Aorta (tissue), 5 donors: ENCODE measurements at regions not wholly inside any gene's neighbourhood (a gene's known extent, or its start where the extent isn't known, plus 50 kb on each side); places are given as distances from the start of the nearest gene placed in this dataset.

ENCODE experiments used
- ATAC-seq: fragments of 200-7000 bp; cut with Tn5 transposase; one replicate; pipeline ENCODE4 v1.9.1; 2022; ENCODE audit warnings: moderate library complexity; ENCODE audit not compliant: low FRiP score
- DNase-seq, 2 donors: peaks; one replicate each; pipeline ENCODE4 v3.0.0-alpha.2; 2020
- H3K27ac ChIP-seq, 2 donors: one replicate each; pipeline ENCODE4 v1.5.1; 2013; ENCODE audit warnings: low read length in 2 of 2, mild to moderate bottlenecking in 2 of 2, moderate library complexity in 2 of 2, control low read depth in 1 of 2, inconsistent platforms in 1 of 2, low read depth in 1 of 2
- H3K27me3 ChIP-seq, 2 donors: one replicate each; pipeline ENCODE4 v1.6.1; 2013; ENCODE audit warnings: control low read depth in 1 of 2, low read length in 1 of 2, mild to moderate bottlenecking in 1 of 2, moderate library complexity in 1 of 2; ENCODE audit not compliant: insufficient read depth in 2 of 2, control insufficient read depth in 1 of 2
- H3K36me3 ChIP-seq, 2 donors: one replicate each; pipeline ENCODE4 v1.6.1; 2013; ENCODE audit warnings: control low read depth in 1 of 2, low read length in 1 of 2, mild to moderate bottlenecking in 1 of 2; ENCODE audit not compliant: insufficient read depth in 2 of 2, control insufficient read depth in 1 of 2
- H3K4me1 ChIP-seq, 2 donors: one replicate each; pipeline ENCODE4 v1.6.1; 2013; ENCODE audit warnings: low read length in 2 of 2, control low read depth in 1 of 2, mild to moderate bottlenecking in 1 of 2, moderate library complexity in 1 of 2; ENCODE audit not compliant: insufficient read depth in 2 of 2, control insufficient read depth in 1 of 2
- H3K4me3 ChIP-seq, 2 donors: one replicate each; pipeline ENCODE4 v1.5.1; 2013; ENCODE audit warnings: low read length in 2 of 2, control low read depth in 1 of 2, mild to moderate bottlenecking in 1 of 2
- H3K9me3 ChIP-seq: one replicate; pipeline ENCODE4 v1.6.1; 2013; ENCODE audit warnings: mild to moderate bottlenecking, low read length; ENCODE audit not compliant: control insufficient read depth
- WGBS, 2 donors: extraction: QIAGEN DNeasy Blood & Tissue Kit; methylation state at CpG; one replicate each; pipeline ENCODE4 v1.1.7; 2013; 5-methylcytosine and 5-hydroxymethylcytosine counted together
- intact Hi-C, 2 donors: fragments of 100-400 bp; cut with DNase I; formaldehyde crosslinking; loops; one replicate each; pipeline versions ENCODE4 v1.14.2 to v1.15.0; 2022
- donor health status: healthy with polysubstance abuse.
- donor health status: Bipolar disorder and iron deficiency.
- donor health status: DM: no; HTN: no; CAD: no.
- donor health status: DM: no; HTN: no; CAD: no.
- donor health status: DM: yes; HTN: yes; CAD: no.

GRCh38 chr5:16013334-16014065 is 166.1 kb downstream of the MARCHF11 start:
- DNase-seq, result no peak
- Histone ChIP-seq H3K27ac (no peak overlapping the region), H3K4me3 (no peak overlapping the region), H3K4me1 (no peaks in the 10 kb centered on the region), H3K9me3 (peaks cover 9% of the 10 kb centered on the region), H3K27me3 (no peaks in the 10 kb centered on the region), H3K36me3 (no peaks in the 10 kb centered on the region)
- no peak for ATAC-seq
- WGBS, 2 donors, result 69 to 72% methylated on average over 3 of the region's 3 CpGs
- intact Hi-C loops, result no loop called here

DNA sequence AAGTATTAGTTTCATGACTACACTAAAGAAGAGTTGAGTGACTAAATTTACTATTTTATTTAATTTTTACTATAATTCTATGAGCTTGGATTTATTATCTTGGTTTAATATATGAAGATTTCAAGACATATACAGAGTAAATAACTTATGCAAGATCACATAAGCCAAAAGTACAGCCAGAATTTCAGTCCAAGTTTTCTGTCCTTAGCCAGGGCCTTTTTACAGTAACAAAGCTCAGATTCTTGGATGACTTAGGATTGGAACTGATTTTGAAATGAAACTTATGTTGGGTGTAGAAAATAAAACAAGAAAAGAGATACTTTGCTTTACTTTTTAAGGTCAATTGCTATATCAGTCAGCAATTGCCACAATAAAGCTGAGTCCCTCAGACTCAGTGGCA is 170.3 kb downstream of the MARCHF11 start:
- no peaks in the 10 kb centered on the region for H3K36me3 ChIP-seq
- no peak overlapping the region for H3K27ac ChIP-seq
- H3K9me3 ChIP-seq, result peaks cover 7% of the 10 kb centered on the region
- intact Hi-C loops, result no loop called here
- ATAC-seq (no peak), DNase-seq (no peak)
- no peaks in the 10 kb centered on the region for H3K27me3 ChIP-seq
- H3K4me3 ChIP-seq, result no peak overlapping the region
- H3K4me1 ChIP-seq, result no peaks in the 10 kb centered on the region

- peaks cover 9% of the 10 kb centered on the region for H3K9me3 ChIP-seq
- no peak overlapping the region for H3K27ac ChIP-seq
- H3K36me3 ChIP-seq, result no peaks in the 10 kb centered on the region
- WGBS, 2 donors, result 94% methylated on average over 2 of the region's 2 CpGs
- no peak for ATAC-seq
- no peaks in the 10 kb centered on the region for H3K27me3 ChIP-seq
- DNase-seq, result no peak
- no peak overlapping the region for H3K4me3 ChIP-seq
- H3K4me1 ChIP-seq, result no peaks in the 10 kb centered on the region
- intact Hi-C loops, result no loop called here
These were observed 171.7 kb downstream of the MARCHF11 start for GRCh38 chr5:16007750-16008415.

- ATAC-seq, result no peak
- no peak overlapping the region for H3K27ac ChIP-seq
- peaks cover 9% of the 10 kb centered on the region for H3K9me3 ChIP-seq
- H3K36me3 ChIP-seq, result no peaks in the 10 kb centered on the region
- DNase-seq, result no peak
- no peaks in the 10 kb centered on the region for H3K27me3 ChIP-seq
- no peak overlapping the region for H3K4me3 ChIP-seq
- intact Hi-C loops, result no loop called here
- H3K4me1 ChIP-seq, result no peaks in the 10 kb centered on the region
These were observed 174.4 kb downstream of the MARCHF11 start for GRCh38 chr5:16005225-16005624.

DNA sequence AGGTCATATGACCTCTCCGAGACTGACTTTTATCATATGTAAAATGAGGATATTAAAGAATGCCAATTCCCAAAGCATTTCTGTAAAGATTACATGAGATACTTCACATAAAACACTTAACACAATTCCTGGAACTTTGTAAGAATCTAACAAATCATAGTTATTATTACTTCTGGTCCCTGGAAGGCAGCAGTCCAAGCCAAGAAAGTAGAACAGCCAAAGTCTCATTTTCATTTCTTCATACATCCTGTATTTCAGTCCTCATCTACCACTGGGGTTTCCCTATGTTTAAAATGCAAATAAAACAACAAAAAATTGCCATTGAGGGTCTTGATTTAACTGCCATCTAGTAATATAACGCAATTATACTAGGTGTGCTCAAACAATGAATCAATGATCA is 179.5 kb downstream of the MARCHF11 start:
- Histone ChIP-seq H3K4me1 (no peaks in the 10 kb centered on the region), H3K9me3 (peaks cover 2% of the 10 kb centered on the region), H3K27me3 (no peaks in the 10 kb centered on the region), H3K4me3 (no peak overlapping the region), H3K36me3 (no peaks in the 10 kb centered on the region), H3K27ac (no peak overlapping the region)
- ATAC-seq (no peak), DNase-seq (no peak)
- intact Hi-C loops, result no loop called here
- 50 to 74% methylated on average over 2 of the region's 2 CpGs for WGBS, 2 donors

GRCh38 chr5:15995341-15996052 is 184.1 kb downstream of the MARCHF11 start:
- intact Hi-C loops, result loop anchor here (2.0 to 10.0 kb wide), 2 partner anchors 889 to 891 kb away; no protein-coding TSS in a partner anchor
- DNase-seq (no peak), ATAC-seq (no peak)
- Histone ChIP-seq H3K4me1 (no peaks in the 10 kb centered on the region), H3K27me3 (no peaks in the 10 kb centered on the region), H3K4me3 (no peak overlapping the region), H3K9me3 (no peaks in the 10 kb centered on the region), H3K36me3 (no peaks in the 10 kb centered on the region), H3K27ac (no peak overlapping the region)
- WGBS, 2 donors, result 34 to 35% methylated on average over 2 of the region's 2 CpGs

DNA sequence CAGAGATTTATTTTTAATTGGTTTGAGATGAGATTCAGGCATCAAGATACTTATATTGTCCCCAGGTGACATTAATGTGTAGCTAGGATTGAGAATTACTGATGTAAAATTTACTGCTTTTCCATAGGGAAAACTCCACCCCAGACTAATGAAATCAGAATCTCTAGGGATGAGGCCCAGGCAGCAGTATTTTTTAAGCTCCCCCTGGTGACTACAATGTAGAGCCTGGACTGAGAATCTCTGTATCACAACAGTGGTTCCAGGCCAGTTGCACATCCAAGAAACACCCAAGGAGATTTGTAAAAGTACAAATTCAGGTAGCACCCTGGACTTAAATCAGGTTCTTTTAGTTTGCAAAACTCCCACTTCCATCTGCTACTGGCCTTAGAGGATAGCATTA is 185.7 kb downstream of the MARCHF11 start:
- no peaks in the 10 kb centered on the region for H3K36me3 ChIP-seq
- H3K4me1 ChIP-seq, result no peaks in the 10 kb centered on the region
- no peak for DNase-seq
- intact Hi-C loops, result loop anchor here (2.0 to 10.0 kb wide), 2 partner anchors 887 to 889 kb away; no protein-coding TSS in a partner anchor
- H3K9me3 ChIP-seq, result no peaks in the 10 kb centered on the region
- H3K27ac ChIP-seq, result no peak overlapping the region
- no peaks in the 10 kb centered on the region for H3K27me3 ChIP-seq
- no peak overlapping the region for H3K4me3 ChIP-seq
- ATAC-seq, result no peak

DNA sequence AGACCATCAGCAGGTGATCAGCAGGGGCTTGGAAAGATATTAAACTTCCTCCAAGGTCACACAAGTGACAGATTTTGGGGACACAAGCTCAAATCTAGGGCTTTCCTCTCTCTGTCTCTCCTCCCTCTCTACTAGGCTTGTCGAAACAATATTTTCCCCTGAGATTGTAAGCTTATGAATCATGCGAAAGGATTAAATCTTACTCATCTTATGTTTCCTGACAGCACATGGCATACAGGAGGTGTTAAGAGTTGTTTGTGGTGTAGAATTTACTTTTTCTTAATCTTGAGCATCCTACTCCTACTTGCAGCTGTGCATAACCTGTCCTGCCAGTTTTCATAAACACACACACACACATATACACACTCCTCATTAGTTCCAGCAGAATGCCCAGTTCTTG is 186.3 kb downstream of the MARCHF11 start:
- intact Hi-C loops, result loop anchor here in 1 of 2 donors (10.0 kb wide), 1 partner anchor 889 kb away; no protein-coding TSS in a partner anchor
- H3K4me1 ChIP-seq, result no peaks in the 10 kb centered on the region
- ATAC-seq, result no peak
- H3K27me3 ChIP-seq, result no peaks in the 10 kb centered on the region
- no peaks in the 10 kb centered on the region for H3K9me3 ChIP-seq
- no peak overlapping the region for H3K27ac ChIP-seq
- DNase-seq, result no peak
- no peaks in the 10 kb centered on the region for H3K36me3 ChIP-seq
- H3K4me3 ChIP-seq, result no peak overlapping the region
- WGBS, 2 donors, result 84 to 87% methylated on average over 2 of the region's 2 CpGs
